ENCODE measurements at regions not wholly inside any gene's neighbourhood (a gene's known extent, or its start where the extent isn't known, plus 50 kb on each side); places are given as distances from the start of the nearest gene placed in this dataset.
A peak's percentile ranks its signal among the peaks of the same experiment; 100 is the strongest.
"Not testable (repeated sequence)": the region's sequence is repeated elsewhere in the genome, so short reads cannot be mapped to it uniquely, and the experiment has no call there.

- DNase-seq (ENCODE audit: low read depth) = no peak
These were observed 56.9 kb upstream of the ATP5PO start for GRCh38 chr21:33972539-33972938.

GRCh38 chr21:33971492-33972013 lies 55.9 kb upstream of the ATP5PO start:
- peak; percentile 53 for DNase-seq (ENCODE audit: low read depth)

GRCh38 chr21:33969581-33969980 lies 54.0 kb upstream of the ATP5PO start:
- DNase-seq (ENCODE audit: low read depth) = no peak

- no peak for DNase-seq (ENCODE audit: low read depth)
These were observed 53.4 kb upstream of the ATP5PO start for GRCh38 chr21:33968995-33969348.

GRCh38 chr21:33968080-33968994 lies 52.7 kb upstream of the ATP5PO start:
- DNase-seq (ENCODE audit: low read depth) = peak; percentile 81

DNA sequence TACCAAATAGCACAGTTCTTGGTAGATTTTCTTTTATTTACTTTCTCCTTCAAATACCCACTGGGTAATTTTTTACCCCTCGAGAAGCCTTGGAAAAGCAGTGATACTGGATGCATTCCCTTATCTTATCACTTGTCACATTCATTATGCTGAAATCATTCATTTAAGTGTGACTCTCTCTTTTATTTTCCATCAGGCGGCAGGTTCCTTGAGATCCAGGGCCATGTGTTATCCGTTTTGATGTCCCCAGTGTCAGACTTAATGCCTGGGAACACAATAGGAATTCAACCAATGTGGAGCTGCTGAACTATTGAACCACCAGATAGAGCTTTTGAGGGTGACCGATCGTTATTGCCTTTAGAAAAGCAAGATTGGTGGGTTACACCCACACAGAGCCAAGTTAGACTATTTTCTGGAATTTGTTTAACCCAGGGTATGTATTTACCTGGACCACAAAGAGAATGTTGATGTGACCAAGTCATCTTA lies 51.5 kb upstream of the ATP5PO start:
- no peak for DNase-seq (ENCODE audit: low read depth)

GRCh38 chr21:33966324-33966949 lies 50.8 kb upstream of the ATP5PO start:
- no peak for DNase-seq (ENCODE audit: low read depth)

DNA sequence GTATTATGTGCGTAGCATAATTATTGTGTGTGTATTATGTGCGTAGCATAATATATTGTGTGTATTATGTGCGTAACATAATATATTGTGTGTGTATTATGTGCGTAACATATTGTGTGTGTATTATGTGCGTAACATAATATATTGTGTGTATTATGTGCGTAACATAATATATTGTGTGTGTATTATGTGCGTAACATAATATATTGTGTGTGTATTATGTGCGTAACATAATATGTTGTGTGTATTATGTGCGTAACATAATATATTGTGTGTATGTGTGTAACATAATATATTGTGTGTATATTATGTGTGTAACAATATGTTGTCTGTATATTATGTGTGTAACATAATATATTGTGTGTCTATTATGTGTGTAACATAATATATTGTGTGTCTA lies 50.1 kb upstream of the ATP5PO start:
- DNase-seq (ENCODE audit: low read depth) = not testable (repeated sequence)
